ENCODE measurements at regions not wholly inside any gene's neighbourhood (a gene's known extent, or its start where the extent isn't known, plus 50 kb on each side); places are given as distances from the start of the nearest gene placed in this dataset.

GRCh38 chr3:176794406-176794805 lies 402.9 kb downstream of the TBL1XR1 start:
- no peak for DNase-seq (ENCODE audit: low read depth in 2 of 2)

GRCh38 chr3:176789947-176790346 lies 407.3 kb downstream of the TBL1XR1 start:
- DNase-seq (ENCODE audit: low read depth in 2 of 2) = no peak

- no peak for DNase-seq (ENCODE audit: low read depth in 2 of 2)
Measured at GRCh38 chr3:176789281-176789705, 408.0 kb downstream of the TBL1XR1 start.

GRCh38 chr3:176787506-176787905 lies 409.8 kb downstream of the TBL1XR1 start:
- DNase-seq (ENCODE audit: low read depth in 2 of 2) = no peak

GRCh38 chr3:176785171-176785570 lies 412.1 kb downstream of the TBL1XR1 start:
- DNase-seq (ENCODE audit: low read depth in 2 of 2) = no peak

GRCh38 chr3:176780766-176781165 lies 416.5 kb downstream of the TBL1XR1 start:
- no peak for DNase-seq (ENCODE audit: low read depth in 2 of 2)

- DNase-seq (ENCODE audit: low read depth in 2 of 2) = no peak
Measured at GRCh38 chr3:176776622-176777175, 420.6 kb downstream of the TBL1XR1 start.

- DNase-seq (ENCODE audit: low read depth in 2 of 2) = no peak
Measured at GRCh38 chr3:176769547-176770190, 427.6 kb downstream of the TBL1XR1 start.

GRCh38 chr3:176767385-176767784 lies 429.9 kb downstream of the TBL1XR1 start:
- DNase-seq (ENCODE audit: low read depth in 2 of 2) = no peak

GRCh38 chr3:176766862-176767261 lies 430.4 kb downstream of the TBL1XR1 start:
- no peak for DNase-seq (ENCODE audit: low read depth in 2 of 2)

GRCh38 chr3:176765382-176765900 lies 431.8 kb downstream of the TBL1XR1 start:
- DNase-seq (ENCODE audit: low read depth in 2 of 2) = no peak

- DNase-seq (ENCODE audit: low read depth in 2 of 2) = no peak
Measured at GRCh38 chr3:176759815-176760506, 437.3 kb downstream of the TBL1XR1 start.

- no peak for DNase-seq (ENCODE audit: low read depth in 2 of 2)
Measured at GRCh38 chr3:176757429-176757828, 439.9 kb downstream of the TBL1XR1 start.

- DNase-seq (ENCODE audit: low read depth in 2 of 2) = no peak
Measured at GRCh38 chr3:176755977-176756376, 441.3 kb downstream of the TBL1XR1 start.

GRCh38 chr3:176755552-176755951 lies 441.7 kb downstream of the TBL1XR1 start:
- DNase-seq (ENCODE audit: low read depth in 2 of 2) = no peak

GRCh38 chr3:176741664-176742047 lies 455.6 kb downstream of the TBL1XR1 start:
- no peak for DNase-seq (ENCODE audit: low read depth in 2 of 2)

- no peak for DNase-seq (ENCODE audit: low read depth in 2 of 2)
Measured at GRCh38 chr3:176740906-176741663, 456.2 kb downstream of the TBL1XR1 start.

- no peak for DNase-seq (ENCODE audit: low read depth in 2 of 2)
Measured at GRCh38 chr3:176739159-176739558, 458.1 kb downstream of the TBL1XR1 start.

GRCh38 chr3:176737480-176738110 lies 459.7 kb downstream of the TBL1XR1 start:
- no peak for DNase-seq (ENCODE audit: low read depth in 2 of 2)

- DNase-seq (ENCODE audit: low read depth in 2 of 2) = no peak
Measured at GRCh38 chr3:176734146-176734545, 463.1 kb downstream of the TBL1XR1 start.

- no peak for DNase-seq (ENCODE audit: low read depth in 2 of 2)
Measured at GRCh38 chr3:176724394-176724759, 472.9 kb downstream of the TBL1XR1 start.
